Tibial nerve (tissue), 4 donors: ENCODE measurements at regions not wholly inside any gene's neighbourhood (a gene's known extent, or its start where the extent isn't known, plus 50 kb on each side); places are given as distances from the start of the nearest gene placed in this dataset.

Experiments used
- DNase-seq, 2 donors: peaks; one replicate each; pipeline ENCODE4 v3.0.0-alpha.2; 2019; ENCODE audit warnings: low spot score in 2 of 2
- H3K27ac ChIP-seq, 4 donors: fragments of 200-600 bp; sonication (generic) in 3 of 4; one replicate each; pipeline ENCODE4 v1.5.1; 2017 to 2019; ENCODE audit warnings: mild to moderate bottlenecking in 1 of 4
- H3K27me3 ChIP-seq, 2 donors: fragments of 200-600 bp; sonication (generic) in 1 of 2; one replicate each; pipeline versions ENCODE4 v1.5.1 to v1.6.0; 2017 to 2019
- H3K36me3 ChIP-seq, 3 donors: fragments of 200-600 bp; sonication (generic); one replicate each; pipeline ENCODE4 v1.5.1; 2018 to 2019
- H3K4me1 ChIP-seq, 4 donors: fragments of 200-600 bp; sonication (generic) in 3 of 4; one replicate each; pipeline ENCODE4 v1.5.1; 2017 to 2019
- H3K4me3 ChIP-seq, 4 donors: fragments of 200-600 bp; sonication (generic) in 3 of 4; one replicate each; pipeline ENCODE4 v1.5.1; 2017 to 2019; ENCODE audit warnings: mild to moderate bottlenecking in 1 of 4, moderate library complexity in 1 of 4
- H3K9me3 ChIP-seq, 4 donors: fragments of 200-600 bp; sonication (generic) in 3 of 4; one replicate each; pipeline ENCODE4 v1.5.1; 2017 to 2019
- CTCF ChIP-seq, 5 experiments: fragments of 200-600 bp in 3 of 5; fragments of 450-650 bp in 2 of 5; sonication (generic) in 3 of 5; IDR thresholded peaks; one replicate each; pipeline ENCODE4 v1.5.1; 2016 to 2019; ENCODE audit warnings: antibody characterized with exemption in 5 of 5, mild to moderate bottlenecking in 3 of 5, moderate library complexity in 2 of 5
- EP300 ChIP-seq, 2 donors: sonication (generic); formaldehyde crosslinking; IDR thresholded peaks; one replicate each; pipeline ENCODE4 v1.6.1; 2017; ENCODE audit warnings: antibody characterized with exemption in 2 of 2, mild to moderate bottlenecking in 1 of 2
- POLR2A ChIP-seq, 2 donors: fragments of 450-650 bp; IDR thresholded peaks; one replicate each; pipeline ENCODE4 v1.6.1; 2017; ENCODE audit warnings: antibody characterized with exemption in 2 of 2, mild to moderate bottlenecking in 2 of 2, moderate library complexity in 2 of 2
- WGBS, 2 donors: methylation state at CpG; one replicate each; pipeline ENCODE4 v1.1.5; 2018; 5-methylcytosine and 5-hydroxymethylcytosine counted together

GRCh38 chr2:203649176-203649814 lies 57.1 kb upstream of the CD28 start:
- H3K4me3 ChIP-seq, result no peak overlapping the region
- peak overlapping the region in 3 of 4 donors; percentile 56 to 85 (median 79) for H3K27ac ChIP-seq
- H3K27me3 ChIP-seq, result no peaks in the 10 kb centered on the region
- 76 to 79% methylated on average over 4 of the region's 4 CpGs for WGBS, 2 donors
- H3K4me1 ChIP-seq, result peaks cover 0 to 45% (median 27%) of the 10 kb centered on the region in 4 donors
- no peaks in the 10 kb centered on the region for H3K36me3 ChIP-seq
- DNase-seq, result no peak
- TF ChIP-seq CTCF (IDR thresholded peaks at IDR 0.05) (no peak), POLR2A (IDR thresholded peaks at IDR 0.05) (no peak), EP300 (IDR thresholded peaks at IDR 0.05) (no peak)
- H3K9me3 ChIP-seq, result no peaks in the 10 kb centered on the region

DNA sequence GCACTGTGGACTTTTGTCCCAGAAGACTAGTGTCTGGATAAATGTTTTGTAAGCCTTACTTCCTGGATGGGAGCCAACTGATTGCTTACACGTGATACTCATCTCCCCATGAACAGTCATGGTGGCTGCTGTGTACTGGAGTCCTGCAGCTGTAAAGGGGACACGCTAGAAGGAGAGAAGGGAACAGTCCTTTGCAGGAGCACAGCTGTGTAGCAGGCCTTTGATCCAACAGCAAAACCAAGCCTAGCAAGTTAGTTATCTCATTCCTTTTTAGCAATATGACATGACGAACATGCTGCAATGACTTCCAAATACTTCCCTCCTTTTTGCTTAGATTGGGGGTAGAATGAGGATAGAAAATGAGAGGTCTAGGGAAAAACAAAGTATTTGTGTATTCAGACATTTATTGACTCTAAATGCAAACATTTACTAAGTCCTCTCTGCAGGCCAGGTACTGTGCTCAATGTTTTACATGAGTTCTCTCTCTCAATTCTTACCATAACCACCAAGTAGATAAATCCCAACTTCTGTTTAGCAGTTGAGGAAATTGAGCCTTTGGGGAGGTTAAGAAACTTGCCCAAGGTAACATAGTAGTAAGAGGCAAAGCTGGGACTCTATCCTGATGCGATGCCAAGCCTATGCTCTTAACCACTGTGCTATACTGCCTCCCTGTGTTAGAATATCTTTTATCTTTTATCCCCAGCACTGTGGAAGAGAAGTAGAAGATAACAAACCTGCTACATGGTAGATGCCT lies 55.4 kb upstream of the CD28 start:
- Histone ChIP-seq H3K27ac (peak overlapping the region in 3 of 4 donors; percentile 47 to 85 (median 79)), H3K36me3 (no peaks in the 10 kb centered on the region), H3K4me1 (peaks cover 0 to 48% (median 27%) of the 10 kb centered on the region in 4 donors), H3K4me3 (no peak overlapping the region), H3K9me3 (no peaks in the 10 kb centered on the region), H3K27me3 (no peaks in the 10 kb centered on the region)
- WGBS, 2 donors, result 61 to 62% methylated on average over 4 of the region's 4 CpGs
- DNase-seq, result peak in 1 of 2 donors; percentile 61
- TF ChIP-seq EP300 (IDR thresholded peaks at IDR 0.05) (no peak), CTCF (IDR thresholded peaks at IDR 0.05) (peak in 4 of 5 experiments; percentile 17 to 50 (median 26))

DNA sequence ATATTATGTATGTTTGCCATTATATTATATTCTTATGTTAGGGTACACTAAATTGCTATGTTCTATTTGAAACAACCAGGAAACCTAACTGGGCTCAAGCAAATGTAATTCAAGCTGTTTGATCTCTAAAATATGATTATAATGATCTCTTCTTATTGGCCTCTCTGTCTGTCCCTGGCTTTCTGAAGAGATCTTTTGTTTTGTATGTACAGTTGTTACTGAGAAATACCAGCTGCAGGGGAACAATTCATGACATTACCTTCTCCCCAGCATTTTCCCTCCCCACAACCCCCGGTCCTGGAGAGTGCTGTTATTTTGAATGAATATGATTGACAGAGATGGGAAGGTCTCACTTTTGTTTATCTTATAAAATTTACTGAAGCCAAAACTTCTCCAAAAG lies 54.8 kb upstream of the CD28 start:
- no peak for TF ChIP-seq EP300 (IDR thresholded peaks at IDR 0.05)
- TF ChIP-seq CTCF (IDR thresholded peaks at IDR 0.05), result no peak
- no peak for TF ChIP-seq POLR2A (IDR thresholded peaks at IDR 0.05)
- H3K27me3 ChIP-seq, result no peaks in the 10 kb centered on the region
- no peaks in the 10 kb centered on the region for H3K9me3 ChIP-seq
- no peaks in the 10 kb centered on the region for H3K36me3 ChIP-seq
- peak overlapping the region in 2 of 4 donors; percentile 37 to 79 for H3K27ac ChIP-seq
- WGBS, 2 donors, result 32 to 40% methylated on average over 1 of the region's 1 CpG
- H3K4me1 ChIP-seq, result peaks cover 0 to 53% (median 27%) of the 10 kb centered on the region in 4 donors
- DNase-seq, result no peak
- no peak overlapping the region for H3K4me3 ChIP-seq

- TF ChIP-seq CTCF (IDR thresholded peaks at IDR 0.05) (no peak), POLR2A (IDR thresholded peaks at IDR 0.05) (no peak)
- peaks cover 0 to 39% (median 17%) of the 10 kb centered on the region in 4 donors for H3K4me1 ChIP-seq
- no peaks in the 10 kb centered on the region for H3K36me3 ChIP-seq
- H3K27ac ChIP-seq, result no peak overlapping the region
- no peak overlapping the region for H3K4me3 ChIP-seq
- no peaks in the 10 kb centered on the region for H3K27me3 ChIP-seq
- 70 to 77% methylated on average over 3 of the region's 3 CpGs for WGBS, 2 donors
- no peaks in the 10 kb centered on the region for H3K9me3 ChIP-seq
- DNase-seq, result no peak
Measured at GRCh38 chr2:203654826-203655225, 51.6 kb upstream of the CD28 start.
